GM12891 (cell line): ENCODE measurements at regions not wholly inside any gene's neighbourhood (a gene's known extent, or its start where the extent isn't known, plus 50 kb on each side); places are given as distances from the start of the nearest gene placed in this dataset.

ENCODE experiments used
- PAX5 ChIP-seq: IDR thresholded peaks from 2 replicates; pipeline ENCODE4 v1.6.1; 2011; ENCODE audit warnings: low read length, moderate library complexity, mild to moderate bottlenecking; ENCODE audit not compliant: insufficient read depth, severe bottlenecking
- POLR2A ChIP-seq: IDR thresholded peaks from 2 replicates; pipeline ENCODE4 v1.6.1; 2011; ENCODE audit warnings: low read depth, low read length, control low read depth
- POLR2AphosphoS5 ChIP-seq: IDR thresholded peaks from 2 replicates; pipeline ENCODE4 v1.6.1; 2011; ENCODE audit warnings: low read depth, low read length, control low read depth
- POU2F2 ChIP-seq: IDR thresholded peaks from 2 replicates; pipeline ENCODE4 v1.6.1; 2011; ENCODE audit warnings: low read depth, mild to moderate bottlenecking, control low read depth, low read length, moderate library complexity
- SPI1 ChIP-seq: IDR thresholded peaks from 2 replicates; pipeline ENCODE4 v1.6.1; 2011; ENCODE audit warnings: low read depth, low read length, control low read depth
- TAF1 ChIP-seq: IDR thresholded peaks from 2 replicates; pipeline ENCODE4 v1.6.1; 2011; ENCODE audit warnings: low read depth, low read length, control low read depth

- TF ChIP-seq POLR2A (no peak), POU2F2 (no peak), POLR2AphosphoS5 (no peak), TAF1 (no peak), SPI1 (no peak), PAX5 (no peak)
Observed at GRCh38 chr3:70806556-70806955, 494.1 kb upstream of the MDFIC2 start.
